ENCODE measurements at regions not wholly inside any gene's neighbourhood (a gene's known extent, or its start where the extent isn't known, plus 50 kb on each side); places are given as distances from the start of the nearest gene placed in this dataset.

GRCh38 chr2:195494451-195494850, 162.6 kb upstream of the SLC39A10 start:
- intact Hi-C loops (cut with micrococcal nuclease) = no loop called here

More at GRCh38 chr2:195494451-195494850, 162.6 kb upstream of the SLC39A10 start:
- Histone ChIP-seq H3K79me2 (ENCODE audit: control insufficient read depth, insufficient read depth, low read length) (no peaks in the 10 kb centered on the region), H3K4me1 (ENCODE audit: control insufficient read depth, extremely low read depth, insufficient read depth, low read length) (no peaks in the 10 kb centered on the region), H3K9me3 (replicated peaks; ENCODE audit: control insufficient read depth, insufficient read depth, low read length) (no peaks in the 10 kb centered on the region), H3K27ac (ENCODE audit: insufficient read depth, low read depth, low read length) (no peak overlapping the region), H3K36me3 (ENCODE audit: control insufficient read depth in 2 of 2, extremely low read depth in 1 of 2, insufficient read depth in 2 of 2, low read length in 2 of 2) (no peaks in the 10 kb centered on the region), H3K9me1 (replicated peaks; ENCODE audit: control insufficient read depth, extremely low read depth, insufficient read depth, low read length) (no peaks in the 10 kb centered on the region), H2AFZ (ENCODE audit: low read depth, low read length) (no peak overlapping the region), H3K4me2 (ENCODE audit: insufficient read depth, low read length) (no peak overlapping the region), H3K4me3 (replicated peaks in 1 of 3; ENCODE audit: insufficient read depth in 1 of 3, low read depth in 1 of 3, low read length in 3 of 3) (no peak overlapping the region), H4K20me1 (replicated peaks; ENCODE audit: control insufficient read depth, extremely low read depth, insufficient read depth, low read length) (no peaks in the 10 kb centered on the region), H3K27me3 (ENCODE audit: control insufficient read depth in 2 of 2, insufficient read depth in 2 of 2, low read length in 2 of 2) (no peaks in the 10 kb centered on the region), H3K9ac (replicated peaks; ENCODE audit: extremely low read depth, insufficient read depth, low read length) (no peak overlapping the region)
- dilution Hi-C loops (cut with MboI; ENCODE audit: extremely low pct_ligation_motif_present, low sequenced_read_pairs) = no loop called here
- BruUV-seq (replicated peaks) = no TSS peak
- ChIA-PET POLR2A (no interaction called here), CTCF (interaction anchor here (0.6 to 1.6 kb wide), 2 partner anchors 423 to 444 kb away, joined by 3 to 5 read pairs; no protein-coding TSS in a partner anchor)
- TF ChIP-seq POLR2AphosphoS5 (IDR thresholded peaks at IDR 0.05; ENCODE audit: insufficient read depth, low read depth, low read length) (no peak), GATA2 (IDR thresholded peaks at IDR 0.05; ENCODE audit: insufficient read depth, insufficient read length, low read depth, low read length) (no peak), CTCF (IDR thresholded peaks at IDR 0.05; ENCODE audit: extremely low read depth in 1 of 2, insufficient read depth in 1 of 2, low read depth in 1 of 2, low read length in 2 of 2) (no peak), MAX (IDR thresholded peaks at IDR 0.05; ENCODE audit: insufficient read depth, insufficient read length) (no peak), MYC (IDR thresholded peaks at IDR 0.05; ENCODE audit: low read depth, low read length) (no peak), EZH2 (IDR thresholded peaks at IDR 0.05; ENCODE audit: borderline replicate concordance, low read depth, low read length, severe bottlenecking) (no peak), FOS (IDR thresholded peaks at IDR 0.05; ENCODE audit: borderline replicate concordance, insufficient read depth, low read length) (no peak), POLR2A (IDR thresholded peaks at IDR 0.05; ENCODE audit: low read depth, low read length) (no peak), JUN (IDR thresholded peaks at IDR 0.05; ENCODE audit: borderline replicate concordance, insufficient read depth, insufficient read length, low read depth) (no peak)
- FAIRE-seq (no peak), DNase-seq (ENCODE audit: low read depth, low spot score) (no peak)

All from endothelial cell of umbilical vein (primary cell).